Testis (tissue), 2 donors: ENCODE measurements at regions not wholly inside any gene's neighbourhood (a gene's known extent, or its start where the extent isn't known, plus 50 kb on each side); places are given as distances from the start of the nearest gene placed in this dataset.

Experiments
- DNase-seq: peaks from one replicate; pipeline ENCODE4 v3.0.0-alpha.2; 2019
- H3K27ac ChIP-seq, 2 donors: fragments of 200-600 bp; sonication (generic); one replicate each; pipeline ENCODE4 v1.5.1; 2019
- H3K27me3 ChIP-seq: fragments of 200-600 bp; sonication (generic); one replicate; pipeline ENCODE4 v1.5.1; 2019
- H3K36me3 ChIP-seq: fragments of 200-600 bp; sonication (generic); one replicate; pipeline ENCODE4 v1.5.1; 2017; ENCODE audit warnings: low read depth; ENCODE audit errors: missing control alignments
- H3K4me1 ChIP-seq: fragments of 200-600 bp; sonication (generic); one replicate; pipeline ENCODE4 v1.5.1; 2019
- H3K4me3 ChIP-seq, 2 donors: fragments of 200-600 bp; sonication (generic); one replicate each; pipeline ENCODE4 v1.5.1; 2017 to 2019
- H3K9me3 ChIP-seq: fragments of 200-600 bp; sonication (generic); one replicate; pipeline ENCODE4 v1.5.1; 2017
- CTCF ChIP-seq, 3 experiments: fragments of 450-650 bp in 2 of 3; fragments of 200-600 bp in 1 of 3; sonication (generic) in 1 of 3; IDR thresholded peaks; one replicate each; pipeline ENCODE4 v1.5.1; 2016 to 2019; ENCODE audit warnings: antibody characterized with exemption in 3 of 3, mild to moderate bottlenecking in 2 of 3, moderate library complexity in 1 of 3
- POLR2A ChIP-seq: fragments of 450-650 bp; IDR thresholded peaks from one replicate; pipeline ENCODE4 v1.6.1; 2017; ENCODE audit warnings: antibody characterized with exemption, mild to moderate bottlenecking, moderate library complexity
- WGBS, 2 donors: methylation state at CpG; one replicate each; pipeline ENCODE4 v1.1.5; 2018; 5-methylcytosine and 5-hydroxymethylcytosine counted together
- intact Hi-C: fragments of 100-400 bp; cut with DNase I; formaldehyde crosslinking; loops from one replicate; pipeline ENCODE4 v1.15.1; 2023; ENCODE audit warnings: low total_unique reads

GRCh38 chr6:12233693-12234571 lies 56.2 kb upstream of the EDN1 start:
- 89% methylated on average over 4 of the region's 4 CpGs for WGBS, 2 donors
- Histone ChIP-seq H3K4me1 (peaks cover 3% of the 10 kb centered on the region), H3K27ac (no peak overlapping the region), H3K36me3 (no peaks in the 10 kb centered on the region), H3K27me3 (no peaks in the 10 kb centered on the region), H3K9me3 (no peaks in the 10 kb centered on the region), H3K4me3 (no peak overlapping the region)
- TF ChIP-seq CTCF (IDR thresholded peaks at IDR 0.05) (peak; percentile 66 to 84 (median 77)), POLR2A (no peak)
- peak; percentile 61 for DNase-seq
- intact Hi-C loops = no loop called here

DNA sequence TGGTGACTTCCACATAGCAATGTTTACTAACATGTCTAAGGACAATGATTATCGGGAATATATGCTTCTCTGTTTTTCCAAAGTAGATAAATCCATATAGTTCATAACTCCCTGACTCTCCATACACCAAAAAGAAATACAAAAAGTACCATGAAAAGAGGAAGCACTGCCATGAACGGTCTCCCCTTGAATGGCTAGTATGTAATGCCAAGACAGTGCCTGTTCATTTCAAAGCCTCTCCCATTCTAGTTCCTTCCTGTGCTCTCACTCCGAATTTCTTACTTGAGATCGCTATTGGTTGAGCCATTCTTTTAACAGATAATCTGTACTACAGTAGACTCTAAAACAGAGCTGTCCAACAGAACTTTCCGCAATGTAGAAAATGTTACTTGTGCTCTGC lies 54.8 kb upstream of the EDN1 start:
- Histone ChIP-seq H3K9me3 (no peaks in the 10 kb centered on the region), H3K27ac (no peak overlapping the region), H3K36me3 (no peaks in the 10 kb centered on the region), H3K4me1 (peaks cover 3% of the 10 kb centered on the region), H3K4me3 (no peak overlapping the region), H3K27me3 (no peaks in the 10 kb centered on the region)
- TF ChIP-seq CTCF (IDR thresholded peaks at IDR 0.05) (no peak), POLR2A (no peak)
- intact Hi-C loops = no loop called here
- DNase-seq = no peak
- 86 to 90% methylated on average over 5 of the region's 5 CpGs for WGBS, 2 donors

DNA sequence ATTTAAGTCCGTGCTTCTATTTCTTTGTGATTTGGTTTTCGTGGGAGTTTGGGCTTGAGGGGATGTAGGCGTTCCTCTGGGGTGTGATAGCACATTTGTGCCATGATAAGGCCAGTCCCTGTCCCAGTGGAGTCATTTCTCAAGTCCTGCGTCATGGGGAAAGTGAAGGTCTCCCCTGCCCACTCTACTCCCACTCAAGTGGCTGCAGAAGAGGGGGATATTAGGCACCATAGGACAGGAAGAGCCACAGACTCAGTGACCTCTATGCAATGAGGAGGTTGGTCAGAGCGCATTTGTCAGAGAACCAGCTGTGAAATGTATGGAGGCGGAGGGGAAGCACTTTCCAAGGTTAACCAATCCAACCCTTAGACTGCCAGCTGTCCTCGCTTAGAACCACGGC lies 51.9 kb upstream of the EDN1 start:
- TF ChIP-seq CTCF (IDR thresholded peaks at IDR 0.05) = no peak
- TF ChIP-seq POLR2A = no peak
- Histone ChIP-seq H3K36me3 (no peaks in the 10 kb centered on the region), H3K4me3 (no peak overlapping the region), H3K4me1 (peaks cover 3% of the 10 kb centered on the region), H3K9me3 (no peaks in the 10 kb centered on the region), H3K27me3 (no peaks in the 10 kb centered on the region), H3K27ac (no peak overlapping the region)
- WGBS, 2 donors = 63 to 71% methylated on average over 8 of the region's 8 CpGs
- no peak for DNase-seq
- intact Hi-C loops = no loop called here
